GM12873 (cell line): ENCODE measurements at regions not wholly inside any gene's neighbourhood (a gene's known extent, or its start where the extent isn't known, plus 50 kb on each side); places are given as distances from the start of the nearest gene placed in this dataset.

ENCODE experiments used
- TF ChIP-seq, protein P1 (sequence below): IDR thresholded peaks from 2 replicates; pipeline ENCODE4 v1.5.1; 2012; ENCODE audit warnings: low read depth, mild to moderate bottlenecking, moderate library complexity, low read length, control low read depth; ENCODE audit not compliant: insufficient read depth; ENCODE audit errors: missing control alignments

- TF ChIP-seq, protein P1, sequence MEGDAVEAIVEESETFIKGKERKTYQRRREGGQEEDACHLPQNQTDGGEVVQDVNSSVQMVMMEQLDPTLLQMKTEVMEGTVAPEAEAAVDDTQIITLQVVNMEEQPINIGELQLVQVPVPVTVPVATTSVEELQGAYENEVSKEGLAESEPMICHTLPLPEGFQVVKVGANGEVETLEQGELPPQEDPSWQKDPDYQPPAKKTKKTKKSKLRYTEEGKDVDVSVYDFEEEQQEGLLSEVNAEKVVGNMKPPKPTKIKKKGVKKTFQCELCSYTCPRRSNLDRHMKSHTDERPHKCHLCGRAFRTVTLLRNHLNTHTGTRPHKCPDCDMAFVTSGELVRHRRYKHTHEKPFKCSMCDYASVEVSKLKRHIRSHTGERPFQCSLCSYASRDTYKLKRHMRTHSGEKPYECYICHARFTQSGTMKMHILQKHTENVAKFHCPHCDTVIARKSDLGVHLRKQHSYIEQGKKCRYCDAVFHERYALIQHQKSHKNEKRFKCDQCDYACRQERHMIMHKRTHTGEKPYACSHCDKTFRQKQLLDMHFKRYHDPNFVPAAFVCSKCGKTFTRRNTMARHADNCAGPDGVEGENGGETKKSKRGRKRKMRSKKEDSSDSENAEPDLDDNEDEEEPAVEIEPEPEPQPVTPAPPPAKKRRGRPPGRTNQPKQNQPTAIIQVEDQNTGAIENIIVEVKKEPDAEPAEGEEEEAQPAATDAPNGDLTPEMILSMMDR, result no peak
Observed at GRCh38 chr14:97353102-97353501, 555.9 kb downstream of the VRK1 start.

DNA sequence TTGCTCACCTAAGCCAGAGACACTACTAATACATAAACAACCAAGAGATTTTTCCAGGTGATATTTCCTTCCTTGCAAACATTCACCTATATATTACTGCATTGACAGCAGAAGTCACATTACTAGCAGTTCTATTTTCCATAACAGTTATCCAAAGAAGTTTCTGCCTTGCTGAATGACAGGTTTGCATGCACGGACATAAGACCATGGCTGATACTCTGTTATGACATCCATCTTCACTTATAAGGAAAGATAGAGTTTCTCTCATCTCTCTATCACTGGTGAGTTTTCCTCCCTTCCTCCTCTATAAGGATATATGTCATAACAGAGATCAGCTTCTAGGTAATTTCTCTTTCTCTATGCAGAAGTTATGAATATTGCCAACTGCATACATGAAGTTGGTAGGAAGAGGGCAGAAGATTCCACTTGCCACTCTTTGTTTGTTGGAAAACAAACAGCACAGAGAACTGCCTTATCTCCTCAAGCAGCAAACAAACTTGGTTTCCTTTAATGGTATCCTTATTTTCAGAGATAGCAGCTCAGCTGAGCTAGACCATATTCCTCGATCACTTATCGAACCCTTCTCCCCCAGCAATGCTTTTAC lies 557.0 kb downstream of the VRK1 start:
- TF ChIP-seq, protein P1, result no peak

- TF ChIP-seq, protein P1, result no peak
Observed at GRCh38 chr14:97359341-97359740, 562.2 kb downstream of the VRK1 start.

GRCh38 chr14:97361181-97361580 lies 564.0 kb downstream of the VRK1 start:
- TF ChIP-seq, protein P1, result no peak

GRCh38 chr14:97361958-97362357 lies 564.8 kb downstream of the VRK1 start:
- TF ChIP-seq, protein P1, result no peak

GRCh38 chr14:97366400-97366799 lies 569.2 kb downstream of the VRK1 start:
- TF ChIP-seq, protein P1, result no peak

- TF ChIP-seq, protein P1, result no peak
Observed at GRCh38 chr14:97367278-97367677, 570.1 kb downstream of the VRK1 start.
